Endodermal cell (in vitro differentiated cells): ENCODE measurements at regions not wholly inside any gene's neighbourhood (a gene's known extent, or its start where the extent isn't known, plus 50 kb on each side); places are given as distances from the start of the nearest gene placed in this dataset.

Experiments used
- DNase-seq: peaks from one replicate; pipeline ENCODE4 v3.0.0-alpha.2; 2017
- H3K27ac ChIP-seq: 2 replicates; pipeline ENCODE4 v1.5.1; 2013; ENCODE audit warnings: mild to moderate bottlenecking, low read depth, low read length, moderate library complexity
- H3K27me3 ChIP-seq: 2 replicates; pipeline ENCODE4 v1.6.1; 2013; ENCODE audit warnings: mild to moderate bottlenecking, low read length, moderate library complexity; ENCODE audit not compliant: insufficient read depth, control insufficient read depth, poor library complexity, severe bottlenecking
- H3K36me3 ChIP-seq: 2 replicates; pipeline ENCODE4 v1.7.0; 2013; ENCODE audit warnings: mild to moderate bottlenecking, low read length, moderate library complexity; ENCODE audit not compliant: control insufficient read depth, insufficient read depth
- H3K4me1 ChIP-seq: one replicate; pipeline ENCODE4 v1.7.0; 2013; ENCODE audit warnings: low read length; ENCODE audit not compliant: control insufficient read depth, insufficient read depth
- H3K4me3 ChIP-seq: 2 replicates; pipeline ENCODE4 v1.5.1; 2013; ENCODE audit warnings: mild to moderate bottlenecking, low read length, moderate library complexity
- H3K9ac ChIP-seq: 2 replicates; pipeline ENCODE4 v1.6.1; 2013; ENCODE audit warnings: mild to moderate bottlenecking, low read length, moderate library complexity; ENCODE audit not compliant: poor library complexity, severe bottlenecking; ENCODE audit errors: extremely low read depth
- H3K9me3 ChIP-seq: 2 replicates; pipeline ENCODE4 v1.6.1; 2013; ENCODE audit warnings: mild to moderate bottlenecking, low read length, moderate library complexity; ENCODE audit not compliant: control insufficient read depth
- H3K27ac Mint-ChIP-seq: 2 replicates; pipeline ENCODE4 v1.8.0; 2020; ENCODE audit warnings: mixed read lengths
- H3K27me3 Mint-ChIP-seq: 2 replicates; pipeline ENCODE4 v1.8.0; 2021; ENCODE audit warnings: mild to moderate bottlenecking, mixed read lengths; ENCODE audit not compliant: insufficient read depth
- H3K36me3 Mint-ChIP-seq: 2 replicates; pipeline ENCODE4 v1.8.0; 2020; ENCODE audit warnings: low read depth, mixed read lengths
- H3K4me1 Mint-ChIP-seq: 2 replicates; pipeline ENCODE4 v1.8.0; 2020; ENCODE audit warnings: mixed read lengths
- H3K4me3 Mint-ChIP-seq: 2 replicates; pipeline ENCODE4 v1.8.0; 2020; ENCODE audit warnings: mild to moderate bottlenecking, moderate library complexity, mixed read lengths
- H3K9me3 Mint-ChIP-seq: 2 replicates; pipeline ENCODE4 v1.8.0; 2020; ENCODE audit warnings: mild to moderate bottlenecking, mixed read lengths
- CTCF ChIP-seq: fragments of 200-600 bp; sonication (generic); conservative IDR thresholded peaks from 2 replicates; pipeline ENCODE4 v1.5.0; 2021; ENCODE audit warnings: antibody characterized with exemption, mild to moderate bottlenecking
- WGBS, 2 experiments: methylation state at CpG; one replicate each; pipeline versions ENCODE4 v1.1.5 to v1.1.7; 2013; ENCODE audit warnings: missing lambda C conversion rate in 2 of 2, mixed read lengths in 1 of 2; ENCODE audit not compliant: insufficient coverage in 1 of 2, insufficient read length in 1 of 2; 5-methylcytosine and 5-hydroxymethylcytosine counted together

- no peak for TF ChIP-seq CTCF
- Histone ChIP-seq H3K27me3 (no peaks in the 10 kb centered on the region), H3K4me3 (no peak overlapping the region), H3K27ac (no peak overlapping the region), H3K9ac (no peak overlapping the region), H3K9me3 (no peaks in the 10 kb centered on the region), H3K4me1 (no peaks in the 10 kb centered on the region), H3K36me3 (no peaks in the 10 kb centered on the region)
- no peak overlapping the region for H3K4me3 Mint-ChIP-seq
- no peak for DNase-seq
- H3K27me3 Mint-ChIP-seq, result no peaks in the 10 kb centered on the region
- H3K4me1 Mint-ChIP-seq, result no peaks in the 10 kb centered on the region
- no peak overlapping the region for H3K27ac Mint-ChIP-seq
- H3K36me3 Mint-ChIP-seq, result no peaks in the 10 kb centered on the region
- no peaks in the 10 kb centered on the region for H3K9me3 Mint-ChIP-seq
Measured at GRCh38 chr2:195168369-195168768, 488.7 kb upstream of the SLC39A10 start.

- Histone ChIP-seq H3K27ac (no peak overlapping the region), H3K36me3 (no peaks in the 10 kb centered on the region), H3K27me3 (no peaks in the 10 kb centered on the region), H3K9ac (no peak overlapping the region), H3K9me3 (no peaks in the 10 kb centered on the region), H3K4me3 (no peak overlapping the region), H3K4me1 (no peaks in the 10 kb centered on the region)
- Mint-ChIP-seq H3K4me3 (no peak overlapping the region), H3K9me3 (no peaks in the 10 kb centered on the region), H3K4me1 (no peaks in the 10 kb centered on the region), H3K27ac (no peak overlapping the region), H3K36me3 (no peaks in the 10 kb centered on the region), H3K27me3 (no peaks in the 10 kb centered on the region)
- 86 to 87% methylated on average over 2 of the region's 2 CpGs for WGBS, 2 experiments
- no peak for TF ChIP-seq CTCF
- no peak for DNase-seq
Measured at GRCh38 chr2:195164930-195165329, 492.1 kb upstream of the SLC39A10 start.

GRCh38 chr2:195162918-195163317 lies 494.1 kb upstream of the SLC39A10 start:
- TF ChIP-seq CTCF, result no peak
- DNase-seq, result no peak
- H3K9me3 Mint-ChIP-seq, result no peaks in the 10 kb centered on the region
- H3K36me3 Mint-ChIP-seq, result no peaks in the 10 kb centered on the region
- WGBS, 2 experiments, result 59 to 90% methylated on average over 1 to 3 of the region's 3 CpGs
- H3K4me3 Mint-ChIP-seq, result no peak overlapping the region
- H3K27me3 ChIP-seq, result no peaks in the 10 kb centered on the region
- H3K27ac ChIP-seq, result no peak overlapping the region
- H3K9me3 ChIP-seq, result no peaks in the 10 kb centered on the region
- no peaks in the 10 kb centered on the region for H3K27me3 Mint-ChIP-seq
- no peak overlapping the region for H3K27ac Mint-ChIP-seq
- H3K9ac ChIP-seq, result no peak overlapping the region
- H3K4me1 ChIP-seq, result no peaks in the 10 kb centered on the region
- H3K4me1 Mint-ChIP-seq, result no peaks in the 10 kb centered on the region
- H3K36me3 ChIP-seq, result no peaks in the 10 kb centered on the region
- no peak overlapping the region for H3K4me3 ChIP-seq
